Keratinocyte (primary cell): ENCODE measurements at regions not wholly inside any gene's neighbourhood (a gene's known extent, or its start where the extent isn't known, plus 50 kb on each side); places are given as distances from the start of the nearest gene placed in this dataset.

ENCODE experiments used
- CTCF ChIP-seq, 3 experiments: IDR thresholded peaks in 1 of 3; conservative IDR thresholded peaks in 1 of 3; optimal IDR thresholded peaks in 1 of 3; 2 replicates in 2 of 3; 3 replicates in 1 of 3; pipeline versions ENCODE3 to v1.5.1; 2011; ENCODE audit warnings: low read length in 3 of 3, mild to moderate bottlenecking in 3 of 3, moderate library complexity in 2 of 3, control low read depth in 1 of 3, inconsistent platforms in 1 of 3; ENCODE audit not compliant: insufficient read depth in 2 of 3; ENCODE audit errors: extremely low read depth in 1 of 3
- EZH2 ChIP-seq: IDR thresholded peaks from one replicate; pipeline ENCODE4 v1.6.1; 2012; ENCODE audit warnings: inconsistent platforms, mild to moderate bottlenecking, low read length, moderate library complexity

- TF ChIP-seq CTCF (optimal IDR thresholded peaks at IDR 0.05 in 1 of 3, IDR thresholded peaks at IDR 0.05 in 1 of 3, conservative IDR thresholded peaks at IDR 0.05 in 1 of 3; ENCODE audit: extremely low read depth in 1 of 3, insufficient read depth in 2 of 3, low read length in 3 of 3) (no peak), EZH2 (no peak)
Measured at GRCh38 chr16:51665436-51665998, 514.4 kb upstream of the SALL1 start.
